Left colon (tissue), 2 donors: ENCODE measurements at regions not wholly inside any gene's neighbourhood (a gene's known extent, or its start where the extent isn't known, plus 50 kb on each side); places are given as distances from the start of the nearest gene placed in this dataset.
"Not testable (repeated sequence)": the region's sequence is repeated elsewhere in the genome, so short reads cannot be mapped to it uniquely, and the experiment has no call there.

Experiments used
- ATAC-seq: fragments of 200-7000 bp; cut with Tn5 transposase; one replicate; pipeline ENCODE4 v1.9.1; 2020; ENCODE audit warnings: mild to moderate bottlenecking, moderate library complexity
- DNase-seq, 2 donors: peaks; one replicate each; pipeline ENCODE4 v3.0.0-alpha.2; 2020
- intact Hi-C, 2 donors: fragments of 100-400 bp; cut with DNase I in 1 of 2; cut with micrococcal nuclease in 1 of 2; formaldehyde crosslinking; loops; one replicate each; pipeline versions ENCODE4 v1.11.2 to v1.14.0; 2022; cut with DNase I, micrococcal nuclease
- donor health status: DM: no; HTN: no; CAD: no.
- donor health status: DM: yes; HTN: yes; CAD: no.

GRCh38 chr4:156378033-156378665 lies 424.5 kb upstream of the CTSO start:
- DNase-seq, result no peak
- peak; percentile 56 for ATAC-seq
- intact Hi-C loops, result no loop called here

DNA sequence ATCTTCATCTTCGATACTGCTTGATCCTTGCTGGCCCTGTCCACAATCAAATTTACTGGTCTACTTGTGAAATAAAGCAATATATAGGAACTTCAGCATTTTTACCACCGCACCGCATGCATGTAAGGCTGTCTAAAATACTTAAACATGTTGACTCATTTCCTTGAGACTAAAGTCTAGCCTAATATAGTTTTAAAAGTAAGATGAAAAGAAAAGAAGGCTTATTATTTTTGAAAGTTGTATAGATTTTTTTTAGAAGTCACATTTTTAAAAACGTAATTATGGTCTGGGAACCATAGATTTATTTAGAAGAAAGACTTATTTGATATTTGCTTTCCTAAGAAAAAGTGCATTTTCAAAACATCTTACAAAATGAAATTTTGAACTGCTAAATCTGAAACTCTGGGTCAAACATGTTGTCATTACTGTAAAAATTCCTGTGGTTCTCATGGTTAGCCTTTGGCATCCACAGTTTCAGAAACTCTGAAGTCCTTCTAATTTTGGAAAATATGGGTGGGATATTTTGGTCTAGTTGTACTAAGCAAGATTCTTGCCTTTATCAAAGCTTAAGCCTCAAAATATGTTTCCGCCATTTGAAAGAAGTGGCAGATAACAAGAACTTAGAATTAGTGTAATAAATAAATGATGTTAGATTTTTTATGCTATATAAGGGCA lies 423.5 kb upstream of the CTSO start:
- DNase-seq, result no peak
- intact Hi-C loops, result no loop called here
- no peak for ATAC-seq

DNA sequence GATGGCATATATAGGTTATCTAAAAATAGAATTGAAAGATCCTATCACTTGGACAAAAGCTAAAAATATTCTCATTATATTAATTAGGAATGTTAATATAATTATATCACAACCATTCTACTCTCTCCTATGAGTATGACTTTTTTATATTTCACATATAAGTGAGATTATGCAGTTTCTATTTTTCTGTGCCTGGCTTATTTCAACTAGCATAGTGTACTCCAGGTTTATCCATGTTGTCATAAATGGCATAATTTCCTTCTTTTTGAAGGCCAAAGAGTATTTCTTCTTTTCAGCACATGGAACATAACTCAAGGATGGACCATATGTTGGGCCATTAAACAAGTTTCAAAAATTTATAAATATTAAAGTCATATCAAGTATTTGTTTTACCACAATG lies 421.2 kb upstream of the CTSO start:
- intact Hi-C loops, result no loop called here
- DNase-seq (no peak), ATAC-seq (no peak)

DNA sequence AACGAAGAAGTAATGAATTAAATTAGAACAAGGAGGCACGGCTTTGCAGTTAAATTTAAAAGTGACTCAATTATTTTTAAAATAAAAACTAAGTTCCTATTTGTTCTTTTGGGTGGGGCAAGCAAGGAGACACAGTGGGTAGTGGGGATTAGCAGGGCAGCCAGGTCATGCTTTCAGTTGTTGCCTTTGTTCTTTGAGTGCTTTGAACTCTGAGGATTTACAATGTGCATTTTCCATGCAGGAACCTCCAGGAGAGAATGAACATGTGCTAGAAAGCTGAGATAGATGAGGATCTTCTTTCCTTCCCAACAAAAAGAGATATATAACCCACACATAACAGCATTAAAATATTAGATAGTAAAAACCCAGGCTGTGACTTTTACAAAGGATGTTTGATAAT lies 420.4 kb upstream of the CTSO start:
- intact Hi-C loops, result no loop called here
- ATAC-seq, result no peak
- no peak for DNase-seq

DNA sequence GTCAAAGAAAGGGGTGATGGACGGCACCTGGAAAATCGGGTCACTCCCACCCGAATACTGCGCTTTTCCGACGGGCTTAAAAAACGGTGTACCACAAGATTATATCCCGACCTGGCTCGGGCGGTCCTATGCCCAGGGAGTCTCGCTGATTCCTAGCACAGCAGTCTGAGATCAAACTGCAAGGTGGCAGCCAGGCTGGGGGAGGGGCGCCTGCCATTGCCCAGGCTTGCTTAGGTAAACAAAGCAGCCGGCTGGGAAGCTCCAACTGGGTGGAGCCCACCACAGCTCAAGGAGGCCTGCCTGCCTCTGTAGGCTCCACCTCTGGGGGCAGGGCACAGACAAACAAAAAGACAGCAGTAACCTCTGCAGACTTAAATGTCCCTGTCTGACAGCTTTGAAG lies 413.8 kb upstream of the CTSO start:
- ATAC-seq, intact Hi-C loops: not testable (repeated sequence)
- DNase-seq, result peak; percentile 44

GRCh38 chr4:156362581-156362980 lies 408.9 kb upstream of the CTSO start:
- ATAC-seq, result no peak
- no peak for DNase-seq
- intact Hi-C loops, result no loop called here

DNA sequence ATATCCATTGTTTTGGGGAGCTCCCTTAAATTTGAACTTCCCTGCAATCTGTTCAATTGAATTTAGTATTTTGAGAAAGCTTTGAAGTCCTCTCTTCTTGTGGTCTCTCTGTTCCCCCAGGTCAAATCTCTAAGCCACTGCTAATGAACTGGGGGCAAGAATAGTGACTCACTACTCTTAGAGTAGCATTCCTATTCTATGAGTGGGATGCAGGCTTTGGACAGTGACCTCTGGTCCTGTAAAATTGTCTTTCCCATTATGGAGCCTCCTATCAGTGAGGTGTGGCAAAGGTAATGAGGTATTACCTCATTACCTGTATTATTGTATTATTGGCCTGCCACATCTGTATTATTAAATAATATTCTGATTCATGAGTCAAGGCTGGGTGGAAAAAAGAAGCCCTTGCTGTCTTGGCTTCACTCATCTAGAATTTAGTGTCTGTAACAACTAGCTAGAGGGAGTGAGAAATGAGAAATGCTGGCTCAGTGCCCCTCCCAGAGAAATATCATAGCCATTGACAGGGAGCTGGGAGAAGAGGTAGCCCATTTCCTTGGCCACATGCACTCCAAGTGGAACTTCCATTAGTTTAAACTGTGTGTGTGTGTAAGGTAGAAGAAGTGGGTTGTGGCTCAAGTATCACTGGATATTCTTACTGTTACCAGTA lies 393.9 kb upstream of the CTSO start:
- no peak for ATAC-seq
- intact Hi-C loops, result no loop called here
- DNase-seq, result no peak

DNA sequence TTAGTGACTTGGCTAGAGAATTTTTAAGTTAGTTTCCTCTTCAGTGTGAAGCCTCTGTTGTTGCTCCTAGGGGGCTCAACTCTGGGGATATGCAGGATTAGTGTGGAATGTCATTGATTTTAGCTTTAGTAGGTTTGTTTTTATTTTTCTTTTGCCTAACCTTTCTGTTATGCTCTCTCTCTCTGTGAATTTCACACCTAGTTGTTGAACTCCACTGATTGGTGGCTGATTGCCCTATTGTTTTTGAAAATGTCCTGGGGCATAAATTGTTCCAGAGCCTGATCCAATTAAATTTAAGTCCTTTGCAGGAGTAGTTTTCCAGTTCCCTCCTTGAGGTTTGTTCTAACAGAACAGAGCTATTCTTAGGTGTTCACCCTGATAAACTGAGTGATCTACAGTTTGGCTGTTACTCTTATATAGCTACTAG lies 393.3 kb upstream of the CTSO start:
- intact Hi-C loops, result no loop called here
- peak; percentile 34 for ATAC-seq
- DNase-seq, result no peak

DNA sequence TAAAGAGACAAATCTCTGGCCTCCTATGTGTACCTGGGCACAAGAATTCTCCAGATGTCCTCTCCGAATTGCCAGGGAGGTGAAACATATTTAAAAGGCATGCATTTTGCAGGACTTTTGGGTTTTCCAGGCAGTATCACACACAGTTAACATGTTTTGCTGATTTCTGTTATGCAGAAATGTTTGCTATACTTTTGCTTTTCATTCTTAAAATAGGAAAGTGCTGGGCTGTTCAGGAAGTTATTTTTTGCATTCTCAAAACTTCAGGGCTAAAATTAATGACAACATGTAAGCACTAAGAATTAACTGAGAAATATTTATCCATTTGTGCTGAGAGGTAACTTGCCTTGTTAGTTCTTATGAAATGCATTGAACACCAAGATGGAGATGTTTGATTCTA lies 390.7 kb upstream of the CTSO start:
- DNase-seq, result no peak
- no peak for ATAC-seq
- intact Hi-C loops, result no loop called here

GRCh38 chr4:156336511-156336910 lies 382.8 kb upstream of the CTSO start:
- intact Hi-C loops, result no loop called here
- no peak for ATAC-seq
- no peak for DNase-seq

- ATAC-seq (no peak), DNase-seq (no peak)
- intact Hi-C loops, result no loop called here
These were observed 382.1 kb upstream of the CTSO start for GRCh38 chr4:156335721-156336120.

DNA sequence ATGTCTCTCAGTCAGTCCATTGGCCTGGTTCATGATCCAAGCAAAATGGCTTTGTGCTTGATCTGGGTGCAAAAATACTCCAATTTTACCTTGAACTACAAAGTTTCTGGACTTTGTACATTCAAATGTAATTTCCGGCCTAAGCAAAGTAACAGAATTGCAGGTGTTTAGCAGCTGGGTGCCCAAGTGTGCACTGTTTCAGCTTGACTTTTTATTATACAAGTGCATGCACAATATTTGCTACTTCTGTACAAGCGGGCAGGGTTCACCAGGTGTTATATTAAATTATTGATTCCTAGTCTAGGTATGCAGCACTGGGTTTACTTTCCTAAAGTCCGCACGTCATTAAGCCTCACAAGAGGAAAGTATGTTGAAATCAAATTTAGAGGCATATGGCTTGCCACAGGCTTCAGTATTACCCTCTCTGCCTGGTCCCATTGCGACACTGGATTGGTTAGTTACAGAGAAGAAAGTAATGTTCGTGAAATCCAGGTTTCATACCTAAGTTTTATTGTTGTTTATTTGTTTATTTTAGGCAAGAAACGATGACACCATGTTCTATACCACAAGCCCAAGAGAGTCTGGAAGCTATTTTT lies 376.9 kb upstream of the CTSO start:
- ATAC-seq (peak; percentile 95), DNase-seq (peak; percentile 10 to 26)
- intact Hi-C loops, result no loop called here

- DNase-seq, result no peak
- intact Hi-C loops, result no loop called here
- ATAC-seq, result peak; percentile 78
These were observed 376.1 kb upstream of the CTSO start for GRCh38 chr4:156329779-156330178.

DNA sequence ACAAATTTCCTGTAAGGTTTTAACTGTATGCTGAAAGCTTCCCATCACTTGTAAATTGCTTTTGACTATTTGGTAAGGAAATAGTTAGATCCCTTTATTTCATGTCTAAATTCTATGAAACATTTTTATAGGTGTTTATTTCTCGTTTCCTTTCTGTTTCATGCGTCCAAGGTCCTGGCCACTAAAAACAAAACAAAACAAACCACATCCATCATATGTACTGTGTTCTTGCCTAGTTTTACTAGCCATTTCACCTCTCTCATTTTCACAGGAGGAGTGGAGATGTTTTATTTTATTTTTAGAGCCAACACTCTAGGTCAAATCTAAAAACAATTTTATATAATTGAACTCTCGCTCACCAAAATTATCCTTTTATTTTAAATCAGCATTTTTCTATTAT lies 375.2 kb upstream of the CTSO start:
- intact Hi-C loops, result no loop called here
- DNase-seq, result no peak
- no peak for ATAC-seq

- intact Hi-C loops, result no loop called here
- no peak for DNase-seq
- no peak for ATAC-seq
These were observed 372.6 kb upstream of the CTSO start for GRCh38 chr4:156326246-156326645.

- no peak for ATAC-seq
- intact Hi-C loops, result no loop called here
- no peak for DNase-seq
These were observed 368.9 kb upstream of the CTSO start for GRCh38 chr4:156322592-156322991.

- no peak for ATAC-seq
- DNase-seq, result no peak
- intact Hi-C loops, result no loop called here
These were observed 367.5 kb upstream of the CTSO start for GRCh38 chr4:156321203-156321602.

GRCh38 chr4:156313497-156313896 lies 359.8 kb upstream of the CTSO start:
- intact Hi-C loops, result no loop called here
- ATAC-seq (no peak), DNase-seq (no peak)

DNA sequence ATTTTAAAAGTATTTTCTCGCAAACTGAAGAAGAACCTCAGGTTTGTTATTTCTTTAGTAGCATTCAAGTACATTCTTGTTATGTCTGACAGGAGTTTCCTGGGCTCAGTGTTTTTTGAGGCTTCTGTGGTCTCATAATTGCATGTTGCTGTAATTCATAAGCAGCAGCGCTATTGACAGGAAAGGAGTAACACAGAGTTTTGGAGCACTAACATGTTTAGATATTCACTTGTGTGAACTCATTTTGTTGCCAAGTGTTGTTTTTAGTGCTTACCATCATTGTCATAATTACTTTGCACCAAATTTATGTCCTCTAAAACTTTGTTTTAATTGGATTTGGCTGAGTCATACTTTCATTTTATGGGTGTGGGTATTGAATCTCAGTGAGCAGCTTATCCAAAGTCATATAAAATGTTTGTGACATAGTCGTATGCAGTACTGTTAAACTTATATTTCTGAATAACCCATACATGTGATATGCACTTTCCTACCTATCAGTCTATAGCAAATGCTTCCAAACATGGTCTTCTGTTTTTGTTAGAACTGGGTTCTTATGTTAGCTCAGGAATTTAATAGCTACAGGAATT lies 358.7 kb upstream of the CTSO start:
- ATAC-seq, result no peak
- intact Hi-C loops, result no loop called here
- no peak for DNase-seq

DNA sequence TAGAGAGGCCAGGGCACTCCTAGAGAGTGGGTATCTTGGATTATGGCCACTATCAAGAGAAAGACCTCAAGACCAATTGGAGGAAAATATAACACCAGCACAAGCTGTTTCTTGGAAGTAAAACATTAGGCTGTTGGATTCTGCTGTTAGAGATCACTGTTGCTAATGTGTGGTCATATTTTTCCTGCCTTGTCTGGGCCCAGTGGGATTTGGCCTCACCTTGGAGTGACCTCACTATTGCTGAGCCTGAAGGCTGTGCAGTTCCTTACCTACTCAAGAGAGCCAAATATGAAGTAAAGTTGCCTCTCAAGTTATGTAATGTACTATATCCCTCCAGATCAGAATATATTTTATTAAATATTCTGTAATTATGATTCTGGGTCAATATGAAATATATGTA lies 355.4 kb upstream of the CTSO start:
- DNase-seq, result no peak
- ATAC-seq, result no peak
- intact Hi-C loops, result no loop called here
